ENCODE measurements at regions not wholly inside any gene's neighbourhood (a gene's known extent, or its start where the extent isn't known, plus 50 kb on each side); places are given as distances from the start of the nearest gene placed in this dataset.
"Not testable (repeated sequence)": the region's sequence is repeated elsewhere in the genome, so short reads cannot be mapped to it uniquely, and the experiment has no call there.

- DNase-seq, result peak; percentile 38
Observed at GRCh38 chr15:47887241-47887800, 170.0 kb downstream of the SEMA6D start.

GRCh38 chr15:47888385-47889100 is 171.2 kb downstream of the SEMA6D start:
- no peak for DNase-seq

DNA sequence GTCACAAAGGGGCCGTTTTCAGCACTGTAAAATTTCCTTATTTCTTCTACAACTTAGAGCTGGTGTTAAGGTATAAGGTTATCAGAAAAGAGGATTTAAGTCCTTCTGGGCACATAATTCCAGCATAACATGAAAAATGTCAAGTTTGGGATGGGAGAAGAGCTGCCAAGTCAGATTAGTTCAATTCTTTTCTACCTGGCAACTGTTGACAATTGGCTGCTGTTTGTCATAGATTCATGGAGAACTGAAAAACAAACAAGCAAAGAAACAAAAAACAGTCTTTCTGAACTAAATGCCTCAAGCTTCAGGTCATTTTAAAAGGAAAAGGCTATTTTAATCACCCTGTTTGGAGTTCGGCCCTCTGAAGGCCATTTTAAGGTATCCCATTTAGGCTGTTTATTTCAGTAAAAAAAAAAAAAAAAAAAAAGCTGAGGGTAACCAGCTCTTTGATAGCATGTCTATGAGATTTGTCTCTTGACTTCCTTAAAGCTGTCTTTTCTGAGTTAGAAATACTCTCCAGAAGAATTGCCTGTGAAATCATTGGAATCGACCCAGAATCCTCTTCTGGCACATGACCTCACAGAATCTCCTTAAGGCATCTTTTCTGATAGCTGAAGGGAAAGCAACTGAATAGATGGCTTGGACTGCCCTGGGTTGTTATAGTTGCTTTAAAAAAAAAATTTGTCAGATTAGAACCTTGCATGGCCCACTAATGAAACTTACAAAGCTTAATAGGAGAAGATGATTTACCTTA is 173.3 kb downstream of the SEMA6D start:
- no peak for DNase-seq

- DNase-seq, result no peak
Observed at GRCh38 chr15:47897525-47897924, 180.2 kb downstream of the SEMA6D start.

GRCh38 chr15:47900751-47901150 is 183.4 kb downstream of the SEMA6D start:
- DNase-seq, result no peak

GRCh38 chr15:47903368-47903767 is 186.1 kb downstream of the SEMA6D start:
- DNase-seq, result no peak

DNA sequence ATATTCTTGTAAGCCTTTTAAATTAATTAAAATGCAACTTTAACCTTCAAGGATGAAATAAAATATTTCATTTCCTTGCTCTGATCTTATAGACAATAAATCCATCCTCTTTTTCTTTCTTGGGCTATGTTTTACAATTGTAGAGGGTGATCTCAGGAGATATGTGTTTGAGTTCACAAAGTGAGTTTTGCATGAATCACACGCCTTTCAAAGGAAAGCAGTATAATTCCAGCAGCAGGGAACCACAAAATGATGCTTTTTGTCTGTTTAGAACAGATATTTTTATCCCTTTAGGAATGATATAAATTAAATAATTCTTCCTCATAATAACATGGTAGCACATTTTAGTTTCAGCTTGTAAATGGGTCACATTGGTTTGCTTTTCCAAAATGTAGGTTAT is 191.2 kb downstream of the SEMA6D start:
- DNase-seq, result no peak

- DNase-seq, result no peak
Observed at GRCh38 chr15:47908950-47909670, 191.8 kb downstream of the SEMA6D start.

GRCh38 chr15:47912910-47913309 is 195.6 kb downstream of the SEMA6D start:
- not testable (repeated sequence) for DNase-seq

GRCh38 chr15:47917881-47918280 is 200.6 kb downstream of the SEMA6D start:
- no peak for DNase-seq

GRCh38 chr15:47918877-47919276 is 201.6 kb downstream of the SEMA6D start:
- no peak for DNase-seq

DNA sequence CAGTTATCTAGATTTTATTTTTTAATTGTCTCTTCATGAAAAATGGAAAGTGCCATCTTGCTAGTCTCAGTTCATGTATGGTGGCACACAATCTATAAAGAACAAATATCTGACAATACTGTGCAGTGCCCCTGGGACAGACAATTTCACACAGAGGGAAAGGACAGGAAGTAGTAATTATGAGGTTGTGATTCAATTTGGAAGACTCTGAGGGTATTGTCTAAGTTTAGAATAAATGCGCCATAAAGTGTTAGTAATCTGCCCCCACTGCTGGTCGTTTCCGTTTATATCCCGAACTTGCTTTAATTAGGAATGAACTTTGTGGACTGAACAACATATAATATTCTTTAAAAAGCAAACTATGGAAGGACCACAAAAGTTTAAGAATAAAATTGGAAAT is 196.4 kb upstream of the SLC24A5 start:
- DNase-seq, result no peak

- DNase-seq, result no peak
Observed at GRCh38 chr15:47929138-47929803, 191.5 kb upstream of the SLC24A5 start.

- no peak for DNase-seq
Observed at GRCh38 chr15:47932261-47932660, 188.5 kb upstream of the SLC24A5 start.

DNA sequence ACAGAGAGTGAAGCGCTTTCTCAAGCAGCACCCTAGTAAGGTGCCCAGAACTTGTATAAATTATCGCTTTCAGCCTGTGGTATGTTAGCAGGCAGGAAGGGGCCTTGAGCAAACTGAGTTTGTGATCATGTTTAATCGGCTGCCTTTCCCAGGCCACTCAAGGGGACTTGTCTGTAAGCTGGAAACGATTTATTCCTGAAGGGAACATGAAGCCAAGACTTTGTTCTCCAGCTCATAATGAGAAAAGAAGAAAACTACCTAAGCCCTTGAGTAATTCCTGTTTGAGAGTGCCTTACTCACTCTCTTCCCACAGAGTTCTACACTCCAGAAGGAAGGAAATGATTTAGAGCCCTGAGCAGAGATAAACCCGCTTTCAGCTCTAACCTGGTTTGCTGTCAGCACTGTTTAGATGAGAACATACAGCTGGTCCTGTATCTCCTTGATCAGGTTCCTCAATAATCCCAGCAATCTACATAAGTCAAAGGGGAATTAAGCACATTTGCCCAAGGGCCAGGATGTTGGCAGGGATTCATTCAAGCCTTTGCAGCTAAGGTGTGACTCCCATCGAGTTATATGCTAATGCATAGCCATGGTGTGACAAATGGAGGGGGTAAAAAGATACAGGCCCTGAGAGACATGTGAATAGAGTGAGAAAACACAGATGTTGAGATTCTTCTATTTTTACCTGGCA is 187.7 kb upstream of the SLC24A5 start:
- no peak for DNase-seq

GRCh38 chr15:47933865-47934264 is 186.9 kb upstream of the SLC24A5 start:
- no peak for DNase-seq

- DNase-seq, result no peak
Observed at GRCh38 chr15:47934342-47934741, 186.4 kb upstream of the SLC24A5 start.

GRCh38 chr15:47937834-47938233 is 183.0 kb upstream of the SLC24A5 start:
- DNase-seq, result no peak

DNA sequence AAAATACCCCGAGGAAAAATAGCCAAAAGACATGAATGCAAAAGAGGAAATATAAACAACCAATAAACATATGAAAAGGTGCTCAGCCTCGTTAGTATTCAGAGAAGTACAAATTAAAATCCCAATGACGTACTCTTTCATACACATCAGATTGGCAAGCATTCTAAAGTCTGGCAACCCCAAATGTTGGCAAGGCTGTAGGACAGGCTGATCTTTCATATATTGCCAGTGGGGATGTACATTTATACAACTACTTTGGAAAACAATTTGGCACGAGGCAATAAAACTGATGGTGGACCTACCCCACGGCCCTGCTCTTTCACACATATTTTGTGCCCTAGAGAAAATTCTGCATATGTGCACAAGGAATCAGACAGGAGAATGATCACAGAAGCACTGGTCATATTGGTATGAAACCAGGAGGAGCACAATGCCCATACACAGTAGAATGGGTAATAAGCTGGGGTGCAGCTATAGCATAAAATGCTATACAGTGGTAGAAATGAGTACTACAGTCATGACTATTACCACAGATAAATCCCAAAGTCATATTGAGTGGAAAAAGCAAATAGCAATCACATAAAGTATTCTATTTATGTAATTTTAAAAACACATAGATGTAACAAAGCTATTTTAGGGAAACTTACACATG is 176.0 kb upstream of the SLC24A5 start:
- no peak for DNase-seq

DNA sequence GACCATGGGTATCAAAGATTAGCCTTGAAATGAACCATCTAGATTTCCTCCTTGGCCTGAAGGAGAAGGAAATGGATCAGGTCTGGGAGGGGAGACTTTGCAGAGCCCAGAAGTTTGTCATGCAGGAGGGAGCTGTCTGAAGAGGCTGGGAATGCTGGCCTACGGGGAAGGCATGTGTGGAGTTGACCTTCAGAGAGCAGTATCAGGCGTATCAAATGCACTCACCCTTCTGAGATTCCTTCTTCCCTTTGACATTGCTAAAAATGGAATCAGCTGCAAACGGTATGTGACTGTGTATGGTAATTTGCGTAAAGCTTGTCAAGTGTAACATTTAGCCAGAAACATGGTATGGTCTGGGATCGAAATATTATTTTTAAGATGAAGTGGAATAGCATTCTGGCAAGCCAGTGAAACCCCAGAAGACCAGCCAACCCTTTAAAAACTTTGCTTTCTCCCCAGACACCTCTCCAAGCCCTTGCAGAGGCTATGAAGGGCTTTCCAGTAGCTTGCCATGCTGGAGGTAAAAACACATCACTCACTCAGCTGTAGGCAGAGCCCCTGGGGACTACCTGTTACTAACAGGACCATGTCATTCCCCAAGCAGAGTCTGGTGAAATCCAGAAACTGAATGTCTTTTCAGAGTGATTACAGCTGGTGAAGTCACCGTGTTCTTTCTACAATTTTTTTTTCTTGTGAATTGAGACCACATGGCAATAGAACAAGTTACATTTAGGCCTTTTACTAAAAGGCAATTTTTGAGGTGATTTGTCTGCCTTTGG is 174.7 kb upstream of the SLC24A5 start:
- no peak for DNase-seq

DNA sequence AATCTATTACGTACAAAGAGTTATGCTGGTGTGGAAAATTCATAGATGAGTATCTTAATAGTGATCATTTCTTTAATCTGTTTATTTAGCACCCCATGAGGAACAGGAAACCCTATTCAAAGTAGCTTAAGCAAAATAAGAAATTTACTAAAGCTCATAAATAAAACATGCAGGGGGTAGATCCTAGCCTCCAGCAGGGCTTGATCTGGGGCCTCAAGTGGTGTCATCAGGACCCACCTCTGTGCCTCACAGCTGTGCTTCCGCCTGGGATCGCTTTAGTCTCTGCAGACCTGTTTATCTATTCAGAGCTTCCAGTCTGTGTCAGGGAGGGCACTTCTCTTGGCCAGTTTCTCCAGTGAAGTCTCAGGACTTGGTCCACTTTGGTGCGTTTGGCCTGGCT is 171.0 kb upstream of the SLC24A5 start:
- DNase-seq, result no peak

Measured in NCI-H1092 (cell line).